Fibroblast of skin of right quadriceps (primary cell): ENCODE measurements at regions not wholly inside any gene's neighbourhood (a gene's known extent, or its start where the extent isn't known, plus 50 kb on each side); places are given as distances from the start of the nearest gene placed in this dataset.
"Not testable (repeated sequence)": the region's sequence is repeated elsewhere in the genome, so short reads cannot be mapped to it uniquely, and the experiment has no call there.

Experiments
- DNase-seq: peaks from one replicate; pipeline ENCODE4 v3.0.0-alpha.2; 2013

- DNase-seq, result no peak
These were observed 203.2 kb downstream of the IZUMO3 start for GRCh38 chr9:24342457-24342856.

DNA sequence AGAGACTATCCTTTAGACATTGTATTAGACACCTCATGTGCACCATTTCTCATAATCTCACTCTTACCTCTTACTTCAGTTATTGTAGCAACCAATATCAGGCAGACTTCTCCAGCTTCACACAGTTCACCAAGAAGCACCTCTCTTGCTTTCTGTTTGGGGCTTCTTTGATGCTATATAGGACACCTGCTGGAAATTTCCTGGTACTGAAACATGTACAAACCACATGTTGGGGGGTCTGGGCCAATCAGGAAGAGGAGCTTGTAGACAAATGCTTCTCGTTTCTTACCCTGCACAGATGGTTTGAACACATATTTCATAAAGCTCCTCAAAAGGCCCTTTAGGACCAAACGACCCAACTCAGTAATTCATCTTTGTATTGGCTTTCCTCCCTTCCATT is 212.1 kb downstream of the IZUMO3 start:
- no peak for DNase-seq

GRCh38 chr9:24298912-24299311 is 246.8 kb downstream of the IZUMO3 start:
- DNase-seq, result no peak

DNA sequence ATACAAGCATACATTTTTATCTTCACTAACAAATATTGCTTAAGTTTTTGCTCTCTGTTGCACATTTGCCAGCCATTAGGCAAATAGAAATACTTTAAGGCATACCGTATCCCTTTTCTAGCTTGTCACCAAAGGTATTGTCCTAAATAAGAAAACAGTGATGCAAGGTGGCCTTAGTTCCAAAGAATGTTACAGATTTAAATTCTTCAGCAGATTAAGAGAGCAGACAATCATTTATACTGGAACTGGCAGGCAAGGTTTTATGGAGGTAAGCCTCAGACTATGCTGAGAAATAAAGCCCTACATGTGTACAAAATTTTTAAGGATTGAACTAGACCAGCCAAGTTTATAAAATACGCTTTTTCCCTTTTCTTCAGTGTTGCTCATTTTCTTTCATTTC is 247.8 kb downstream of the IZUMO3 start:
- no peak for DNase-seq

DNA sequence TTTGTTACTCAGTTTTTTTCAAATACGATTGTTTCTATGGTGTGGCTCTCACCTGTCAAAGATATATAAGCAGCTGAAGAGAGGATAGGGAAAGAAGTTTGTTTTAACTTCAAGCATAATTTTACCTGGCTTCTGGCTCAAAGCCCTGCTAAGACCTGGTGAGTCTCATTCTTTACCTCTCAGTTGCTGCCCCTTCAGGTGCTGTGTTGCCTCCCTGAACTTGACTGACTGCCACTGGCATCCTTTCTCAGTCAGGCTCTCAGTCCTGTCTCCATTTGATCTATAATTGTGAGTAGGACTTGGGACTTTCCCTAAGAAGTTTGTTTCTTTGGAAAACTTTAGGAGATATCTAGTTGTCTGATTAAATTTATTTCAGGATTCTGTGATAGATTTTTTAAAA is 249.6 kb downstream of the IZUMO3 start:
- DNase-seq, result no peak

GRCh38 chr9:24293386-24293785 is 252.3 kb downstream of the IZUMO3 start:
- DNase-seq, result no peak

DNA sequence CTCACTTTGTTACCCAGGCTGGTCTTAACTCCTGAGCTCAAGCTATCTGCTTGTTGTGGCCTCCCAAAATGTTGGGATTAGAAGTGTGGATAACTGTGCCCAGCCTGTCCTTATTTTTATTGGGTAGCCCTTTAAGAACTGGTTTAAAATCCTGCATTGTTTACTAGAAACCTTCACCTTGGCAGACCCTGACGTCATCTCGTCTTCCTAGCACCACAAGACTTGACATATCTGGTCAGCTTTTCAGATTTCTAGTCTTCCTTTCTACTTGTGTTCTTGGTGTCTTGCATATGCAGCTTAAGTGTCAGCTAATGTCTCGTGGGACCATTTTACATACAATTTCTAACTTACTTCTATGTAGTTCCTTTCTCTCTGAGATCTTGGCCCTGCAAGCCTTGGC is 258.9 kb downstream of the IZUMO3 start:
- DNase-seq, result no peak

DNA sequence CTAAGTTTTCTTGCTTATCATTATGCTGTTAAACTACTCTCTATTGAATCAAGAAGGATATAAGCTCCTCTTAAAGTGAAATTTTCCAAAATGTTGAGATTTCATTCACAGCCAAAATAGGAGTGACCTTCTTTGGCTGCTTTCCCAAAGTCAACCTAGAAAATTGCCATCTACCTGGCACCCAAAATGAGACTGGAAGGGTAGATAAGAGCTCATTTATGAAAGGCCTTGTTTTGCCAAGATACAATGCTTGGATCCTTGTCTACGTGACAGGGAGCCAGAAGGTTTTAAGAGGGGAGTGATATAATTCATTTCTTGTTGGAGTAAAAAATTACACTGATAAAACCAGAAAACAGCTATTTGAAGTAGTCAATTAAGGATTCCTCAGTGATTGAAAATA is 287.1 kb downstream of the IZUMO3 start:
- DNase-seq, result no peak

DNA sequence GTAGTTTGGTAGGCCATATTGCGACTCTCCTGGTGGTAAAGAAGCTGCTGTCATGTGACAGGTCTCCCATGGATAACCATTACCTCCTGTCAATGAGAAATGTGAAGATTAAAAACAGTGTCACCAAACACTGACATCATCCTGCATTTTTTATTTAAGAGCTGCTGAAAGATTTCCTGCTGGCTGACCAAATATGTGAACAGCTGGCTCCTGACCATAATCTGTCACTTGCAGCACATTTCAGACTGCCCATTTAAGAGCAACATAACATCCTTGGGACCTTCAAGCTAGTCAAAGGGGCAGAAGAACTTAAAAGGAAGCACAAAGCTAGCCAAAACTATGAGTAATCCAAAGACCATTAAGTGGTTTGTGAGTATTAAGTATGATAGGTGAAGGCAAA is 288.0 kb downstream of the IZUMO3 start:
- DNase-seq, result peak; percentile 62

DNA sequence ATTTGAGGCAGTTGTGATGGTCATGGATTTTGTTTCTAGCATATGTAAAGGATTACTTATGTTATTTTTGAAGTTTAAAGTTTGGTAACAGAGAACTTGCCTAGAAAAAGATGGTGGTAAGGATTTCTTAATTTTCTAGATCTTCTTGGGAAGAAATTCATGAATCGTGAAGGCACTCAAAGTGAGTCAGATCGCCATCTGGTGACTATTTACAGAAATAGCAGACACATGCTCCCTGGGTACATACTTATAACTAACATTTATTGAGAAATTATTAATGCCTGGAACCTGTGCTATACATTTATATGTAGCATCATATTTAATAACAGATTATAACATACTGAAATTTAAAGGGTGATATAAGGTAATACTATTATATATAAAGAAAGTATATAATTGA is 299.7 kb downstream of the IZUMO3 start:
- DNase-seq, result peak; percentile 17

DNA sequence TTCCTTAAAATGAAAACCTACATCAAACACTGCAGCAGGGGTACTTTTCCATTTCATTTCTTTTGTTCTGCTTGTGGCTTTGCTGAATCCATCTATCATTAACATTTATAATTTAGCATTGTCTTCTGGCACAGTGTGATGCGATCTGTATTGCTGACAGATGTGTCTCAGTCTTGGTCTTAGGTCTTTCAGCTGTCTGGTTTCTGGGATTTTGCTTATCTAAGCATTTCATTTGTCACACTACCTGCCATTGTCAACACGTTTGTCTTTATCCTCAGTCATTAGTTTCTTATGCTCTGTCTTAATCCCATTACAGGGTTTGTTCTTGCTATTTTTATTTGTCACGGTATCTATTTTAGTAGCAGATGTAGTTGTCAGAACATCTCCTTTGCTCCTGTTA is 303.1 kb downstream of the IZUMO3 start:
- no peak for DNase-seq

GRCh38 chr9:24218656-24219055 is 327.0 kb downstream of the IZUMO3 start:
- no peak for DNase-seq

- no peak for DNase-seq
These were observed 335.1 kb downstream of the IZUMO3 start for GRCh38 chr9:24210641-24211040.

DNA sequence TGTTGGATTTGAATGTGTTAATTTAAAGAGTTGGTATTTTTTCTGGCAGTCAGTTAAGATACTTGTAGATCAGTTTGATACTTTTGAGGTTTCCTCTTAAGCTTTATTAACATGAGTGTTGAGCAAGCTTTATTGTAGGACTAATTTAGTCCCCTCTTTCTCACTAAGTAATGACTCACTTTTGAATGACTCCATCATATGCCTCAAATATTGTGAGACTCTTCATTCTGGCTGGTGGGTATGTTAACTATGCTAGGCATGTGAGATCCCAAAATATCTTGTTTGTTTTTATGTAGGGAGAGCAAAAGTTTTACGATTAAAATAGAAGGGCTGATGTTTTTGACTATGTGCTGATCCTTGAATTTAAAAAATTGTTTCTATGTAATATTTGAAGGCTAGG is 355.7 kb downstream of the IZUMO3 start:
- peak; percentile 7 for DNase-seq

DNA sequence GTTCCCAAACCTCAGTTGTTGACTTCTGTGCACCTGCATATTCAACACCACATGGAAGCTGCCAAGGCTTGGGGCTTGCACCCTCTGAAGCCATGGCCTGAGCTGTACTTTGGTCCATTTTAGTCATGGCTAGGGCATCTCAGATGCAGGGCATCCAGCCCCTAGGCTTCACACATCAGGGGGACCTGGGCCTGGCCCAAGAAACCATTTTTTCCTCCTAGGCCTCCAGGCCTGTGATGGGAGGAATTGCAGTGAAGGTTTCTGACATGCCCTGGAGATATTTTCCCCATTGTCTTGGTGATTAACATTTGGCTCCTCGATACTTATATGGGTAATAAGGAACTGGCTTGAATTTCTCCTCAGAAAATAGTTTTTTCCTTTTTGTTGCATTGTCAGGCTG is 354.5 kb upstream of the ELAVL2 start:
- DNase-seq, result not testable (repeated sequence)

- no peak for DNase-seq
These were observed 318.8 kb upstream of the ELAVL2 start for GRCh38 chr9:24144796-24145195.

- not testable (repeated sequence) for DNase-seq
These were observed 309.0 kb upstream of the ELAVL2 start for GRCh38 chr9:24135072-24135471.

- no peak for DNase-seq
These were observed 306.2 kb upstream of the ELAVL2 start for GRCh38 chr9:24132244-24132643.

DNA sequence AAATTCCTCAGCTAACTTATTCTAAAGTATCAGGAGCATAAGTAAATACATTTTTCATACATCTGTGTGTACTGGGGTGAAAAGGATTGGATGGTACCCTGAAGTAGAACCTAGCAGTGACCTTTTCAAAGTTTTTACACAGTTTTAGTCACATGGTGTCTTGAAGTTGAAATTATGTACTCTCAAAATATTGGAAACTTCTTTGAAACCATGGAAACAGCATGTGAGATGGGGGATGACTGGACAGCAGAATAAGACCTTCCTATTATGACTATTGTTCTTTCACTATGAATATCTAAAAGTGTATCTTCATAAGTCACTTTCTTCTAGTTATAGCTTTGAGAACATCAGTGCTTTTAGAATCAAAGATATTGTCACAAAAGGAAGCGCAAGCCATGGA is 301.5 kb upstream of the ELAVL2 start:
- no peak for DNase-seq

DNA sequence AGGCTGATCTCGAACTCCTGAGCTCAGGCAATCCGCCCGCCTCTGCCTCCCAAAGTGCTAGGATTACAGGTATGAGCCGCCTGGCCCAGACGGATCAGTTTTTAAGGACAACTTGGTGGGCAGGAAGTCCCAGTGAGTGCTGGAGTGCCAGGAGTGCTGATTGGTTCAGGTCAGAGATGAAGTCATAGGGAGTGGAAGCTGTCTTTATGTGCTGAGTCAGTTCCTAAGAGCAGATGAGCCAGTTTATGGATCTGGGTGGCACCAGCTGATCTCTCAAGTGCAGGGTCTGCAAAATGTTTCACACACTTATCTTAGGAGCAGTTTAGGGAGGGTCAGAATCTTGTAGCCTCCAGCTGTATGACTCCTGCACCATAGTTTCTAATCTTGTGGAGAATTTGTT is 292.1 kb upstream of the ELAVL2 start:
- no peak for DNase-seq

DNA sequence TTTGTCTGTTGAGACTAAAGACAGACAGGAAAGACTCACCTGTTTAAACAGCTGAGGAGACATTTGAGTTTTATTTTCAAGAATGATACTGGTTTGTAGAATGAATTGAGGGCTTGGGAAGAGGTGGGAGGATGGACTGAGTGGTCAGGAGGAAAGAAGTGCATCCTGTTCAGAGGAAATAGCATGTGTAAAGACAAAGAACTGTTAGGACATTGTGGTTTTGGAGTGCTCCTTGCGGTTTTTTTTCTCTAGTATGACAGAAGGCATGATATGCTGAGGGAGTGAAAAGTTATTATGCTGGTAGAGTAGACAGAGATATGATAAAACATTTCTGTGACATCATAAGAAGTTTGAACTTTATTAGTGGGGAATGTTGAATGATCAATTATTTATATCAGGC is 270.7 kb upstream of the ELAVL2 start:
- no peak for DNase-seq

GRCh38 chr9:24095246-24095645 is 269.2 kb upstream of the ELAVL2 start:
- no peak for DNase-seq

DNA sequence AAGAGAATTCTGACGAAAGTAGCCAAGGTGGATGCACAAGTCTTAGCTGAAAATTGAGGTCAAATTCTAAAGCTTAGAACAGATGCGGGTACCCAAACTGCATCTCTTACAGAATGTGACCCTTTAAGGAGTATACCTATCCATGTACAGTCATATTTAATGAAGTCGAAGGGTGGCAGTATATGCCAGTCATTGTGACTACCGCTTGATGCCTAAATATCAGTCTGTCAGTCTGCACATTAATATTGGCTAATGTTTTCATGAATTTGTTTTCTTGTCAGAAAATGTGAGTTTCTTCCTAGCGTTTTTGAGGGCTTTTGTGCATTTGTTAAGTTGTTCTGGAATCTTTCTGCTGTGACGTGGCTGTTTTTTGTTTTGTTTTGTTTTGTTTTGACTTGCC is 264.5 kb upstream of the ELAVL2 start:
- DNase-seq, result no peak

GRCh38 chr9:24073666-24074065 is 247.6 kb upstream of the ELAVL2 start:
- DNase-seq, result no peak

DNA sequence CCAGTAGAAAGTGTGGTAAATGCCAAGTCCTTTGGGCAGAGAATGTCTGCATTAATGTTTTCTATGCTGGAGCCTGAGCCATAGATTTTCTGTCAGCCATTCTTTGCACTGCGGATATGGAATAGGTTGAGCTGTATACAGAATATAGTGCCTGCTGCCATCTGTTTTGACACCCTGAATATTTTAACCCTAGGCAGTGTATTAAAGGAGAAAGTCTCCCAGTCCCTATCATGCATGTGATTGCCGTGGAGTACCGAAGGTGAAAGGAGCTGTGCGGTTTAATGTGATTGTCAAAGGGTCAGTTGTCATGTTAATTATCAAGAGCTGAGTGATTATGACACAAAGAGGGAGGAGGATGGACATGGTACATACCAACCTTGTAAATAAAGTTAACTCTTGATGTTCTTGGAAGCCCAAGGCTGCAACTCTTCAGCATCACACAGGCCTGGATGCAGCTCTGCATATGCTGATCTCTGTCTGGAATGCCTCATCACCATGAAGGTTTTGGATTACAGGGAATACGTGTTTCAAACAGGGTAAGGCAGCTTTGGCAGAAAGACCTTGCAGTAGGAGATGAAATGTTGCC is 247.1 kb upstream of the ELAVL2 start:
- DNase-seq, result no peak

DNA sequence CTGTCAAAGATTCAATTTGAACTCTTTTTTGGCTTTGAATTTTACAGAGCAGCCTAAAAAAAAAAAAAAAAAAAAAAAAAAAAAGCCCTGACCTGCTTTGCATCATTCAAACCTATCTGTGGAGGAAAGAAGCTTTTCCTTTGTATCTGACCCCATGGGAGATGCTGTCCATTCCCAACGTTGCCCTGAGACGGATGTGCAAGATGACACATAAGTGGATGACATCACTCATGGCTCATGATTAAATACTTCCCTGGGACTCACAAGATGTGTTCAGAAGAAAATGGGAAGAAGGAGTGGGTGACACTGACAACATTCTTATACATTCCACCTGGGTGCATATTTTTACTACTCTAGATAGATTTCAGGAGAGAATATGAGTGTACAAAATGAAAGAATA is 245.7 kb upstream of the ELAVL2 start:
- no peak for DNase-seq
